NCI-H69 (cell line): ENCODE measurements at regions not wholly inside any gene's neighbourhood (a gene's known extent, or its start where the extent isn't known, plus 50 kb on each side); places are given as distances from the start of the nearest gene placed in this dataset.
"Not testable (repeated sequence)": the region's sequence is repeated elsewhere in the genome, so short reads cannot be mapped to it uniquely, and the experiment has no call there.

Experiments
- DNase-seq: peaks from one replicate; lab custom pipeline; 2025; lab: John Stamatoyannopoulos, UW

GRCh38 chr16:8453359-8453758 is 137.0 kb downstream of the TMEM114 start:
- DNase-seq: no peak

- no peak for DNase-seq
Observed at GRCh38 chr16:8452941-8453340, 137.4 kb downstream of the TMEM114 start.

GRCh38 chr16:8436931-8437330 is 153.4 kb downstream of the TMEM114 start:
- DNase-seq: no peak

- DNase-seq: no peak
Observed at GRCh38 chr16:8431783-8432182, 158.5 kb downstream of the TMEM114 start.

- DNase-seq: no peak
Observed at GRCh38 chr16:8430401-8430800, 159.9 kb downstream of the TMEM114 start.

GRCh38 chr16:8426569-8426968 is 163.7 kb downstream of the TMEM114 start:
- no peak for DNase-seq

GRCh38 chr16:8417145-8417544 is 173.2 kb downstream of the TMEM114 start:
- no peak for DNase-seq

- no peak for DNase-seq
Observed at GRCh38 chr16:8408855-8409567, 181.3 kb downstream of the TMEM114 start.

GRCh38 chr16:8407351-8407750 is 183.0 kb downstream of the TMEM114 start:
- DNase-seq: no peak

GRCh38 chr16:8403978-8404749 is 186.1 kb downstream of the TMEM114 start:
- DNase-seq: no peak

GRCh38 chr16:8402981-8403843 is 187.1 kb downstream of the TMEM114 start:
- DNase-seq: no peak

GRCh38 chr16:8400683-8401082 is 189.6 kb downstream of the TMEM114 start:
- not testable (repeated sequence) for DNase-seq

- no peak for DNase-seq
Observed at GRCh38 chr16:8398548-8398947, 191.8 kb downstream of the TMEM114 start.

GRCh38 chr16:8397223-8397622 is 193.1 kb downstream of the TMEM114 start:
- DNase-seq: no peak

- DNase-seq: no peak
Observed at GRCh38 chr16:8396463-8396862, 193.8 kb downstream of the TMEM114 start.

- DNase-seq: no peak
Observed at GRCh38 chr16:8391257-8391656, 199.1 kb downstream of the TMEM114 start.

- DNase-seq: no peak
Observed at GRCh38 chr16:8388684-8389083, 201.6 kb downstream of the TMEM114 start.

GRCh38 chr16:8381814-8382213 is 208.5 kb downstream of the TMEM114 start:
- no peak for DNase-seq

- no peak for DNase-seq
Observed at GRCh38 chr16:8380311-8380710, 210.0 kb downstream of the TMEM114 start.

GRCh38 chr16:8377864-8378263 is 212.4 kb downstream of the TMEM114 start:
- DNase-seq: no peak

- no peak for DNase-seq
Observed at GRCh38 chr16:8376858-8377257, 213.5 kb downstream of the TMEM114 start.

- no peak for DNase-seq
Observed at GRCh38 chr16:8376430-8376829, 213.9 kb downstream of the TMEM114 start.

GRCh38 chr16:8375232-8375587 is 215.1 kb downstream of the TMEM114 start:
- DNase-seq: no peak
